HG03159 (cell line): ENCODE measurements at regions not wholly inside any gene's neighbourhood (a gene's known extent, or its start where the extent isn't known, plus 50 kb on each side); places are given as distances from the start of the nearest gene placed in this dataset.

Experiments used
- ATAC-seq: cut with Tn5 transposase; IDR thresholded peaks from one replicate; pipeline ENCODE4 v1.9.1; 2021; ENCODE audit warnings: mild to moderate bottlenecking, moderate library complexity; ENCODE audit not compliant: unreplicated experiment

DNA sequence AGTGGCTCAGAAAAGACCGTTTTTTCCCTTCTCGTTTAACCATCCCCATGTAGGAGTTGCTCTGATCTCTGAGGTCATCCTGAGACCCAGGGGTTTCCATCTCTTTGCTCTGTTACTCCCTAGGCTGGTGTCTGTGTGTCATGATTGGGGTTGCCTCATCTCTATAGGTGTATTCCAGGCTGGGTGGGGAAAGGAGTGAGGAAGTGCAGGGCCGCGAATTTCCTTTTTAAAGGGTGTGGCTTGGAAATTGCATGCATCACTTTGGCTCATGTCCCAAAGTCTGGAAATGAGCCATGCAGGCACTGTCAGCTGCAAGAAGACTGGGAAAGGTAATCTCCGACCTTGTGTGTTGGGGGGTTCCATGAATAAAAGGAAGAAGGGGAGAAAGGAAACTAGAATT lies 201.9 kb downstream of the AACS start:
- no peak for ATAC-seq

DNA sequence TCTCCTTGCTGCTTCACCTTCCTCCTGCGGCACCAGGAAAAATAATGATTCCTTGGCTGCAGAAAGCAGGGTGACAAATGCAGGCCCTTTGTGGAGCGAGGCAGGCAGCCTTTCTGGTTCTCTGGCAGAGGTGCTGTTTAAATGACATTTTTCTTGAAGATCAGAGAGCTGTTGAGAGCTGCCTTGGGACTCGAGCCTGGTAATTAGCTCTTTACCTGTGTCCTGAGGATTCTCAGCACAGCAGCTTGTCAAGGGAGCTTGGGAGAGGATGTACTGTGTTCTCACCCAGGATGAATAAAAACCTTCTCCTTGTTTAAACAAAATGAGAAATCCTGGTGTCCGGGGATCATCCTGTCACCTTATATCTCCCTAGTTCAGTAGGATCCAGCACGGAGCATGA lies 204.0 kb downstream of the AACS start:
- ATAC-seq = no peak

DNA sequence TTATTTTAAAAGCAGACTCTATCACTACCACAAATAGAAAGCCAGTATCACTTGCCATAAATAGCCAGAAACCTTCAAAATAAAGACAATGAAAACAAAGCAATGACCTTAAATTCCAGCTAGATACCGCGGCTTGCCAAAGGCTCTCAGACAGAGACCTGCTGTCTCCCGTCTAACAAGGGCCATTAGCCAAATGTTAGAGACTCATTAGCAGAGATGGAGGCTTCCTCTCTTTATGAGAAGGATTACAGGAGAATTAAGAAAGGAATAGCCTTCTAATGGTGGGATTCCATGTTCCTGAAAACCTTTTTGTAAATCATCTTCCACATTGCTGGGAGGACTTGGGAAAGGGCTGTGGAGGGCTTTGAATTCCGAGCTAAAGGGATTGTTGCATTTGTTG lies 206.7 kb downstream of the AACS start:
- ATAC-seq = no peak

DNA sequence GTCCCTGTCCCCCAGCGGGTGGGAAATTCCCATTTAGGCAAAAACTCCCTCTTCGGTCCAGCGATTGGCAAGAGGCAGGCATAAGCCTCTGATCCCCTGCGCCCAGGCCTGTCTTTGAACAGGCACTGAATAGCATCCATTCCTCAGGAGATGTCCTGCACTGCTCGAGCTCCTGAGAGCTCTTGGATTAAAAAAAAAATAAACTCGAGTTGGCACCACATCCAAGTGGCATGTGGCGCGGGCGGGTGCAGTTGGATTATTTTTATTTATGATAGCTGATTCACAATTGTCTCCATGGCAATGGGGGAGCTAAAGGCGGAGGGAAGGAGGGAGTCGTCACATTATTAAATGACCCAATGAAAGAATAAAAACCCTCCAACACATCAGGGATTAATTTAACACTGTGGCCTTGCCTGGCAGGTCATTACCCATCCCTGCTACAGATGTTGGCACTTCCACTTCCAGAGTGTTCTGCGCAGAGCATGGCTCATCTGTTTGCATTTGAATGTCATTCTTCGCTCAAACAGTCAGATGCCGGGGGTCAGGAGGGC lies 207.2 kb downstream of the AACS start:
- ATAC-seq = no peak

DNA sequence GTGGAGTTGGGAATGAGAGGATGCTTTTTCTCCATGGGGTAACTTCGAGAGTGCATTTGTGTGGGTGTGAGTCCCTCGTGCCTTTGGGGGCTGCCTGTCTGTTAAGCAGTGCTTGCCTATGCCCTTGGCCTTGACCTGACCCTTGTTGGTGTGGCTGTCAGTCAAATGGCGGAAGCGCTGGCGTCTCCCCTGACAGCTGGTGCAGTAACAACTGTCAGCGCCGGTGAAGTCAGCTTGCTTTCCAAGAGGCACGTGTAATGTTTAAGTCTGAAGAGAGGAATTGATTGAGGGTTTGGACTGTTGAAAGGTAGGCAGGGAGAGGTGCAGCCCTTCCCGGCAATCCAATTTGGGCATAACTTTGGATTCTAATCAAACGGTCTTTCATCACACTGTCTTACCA lies 211.3 kb downstream of the AACS start:
- ATAC-seq = no peak

DNA sequence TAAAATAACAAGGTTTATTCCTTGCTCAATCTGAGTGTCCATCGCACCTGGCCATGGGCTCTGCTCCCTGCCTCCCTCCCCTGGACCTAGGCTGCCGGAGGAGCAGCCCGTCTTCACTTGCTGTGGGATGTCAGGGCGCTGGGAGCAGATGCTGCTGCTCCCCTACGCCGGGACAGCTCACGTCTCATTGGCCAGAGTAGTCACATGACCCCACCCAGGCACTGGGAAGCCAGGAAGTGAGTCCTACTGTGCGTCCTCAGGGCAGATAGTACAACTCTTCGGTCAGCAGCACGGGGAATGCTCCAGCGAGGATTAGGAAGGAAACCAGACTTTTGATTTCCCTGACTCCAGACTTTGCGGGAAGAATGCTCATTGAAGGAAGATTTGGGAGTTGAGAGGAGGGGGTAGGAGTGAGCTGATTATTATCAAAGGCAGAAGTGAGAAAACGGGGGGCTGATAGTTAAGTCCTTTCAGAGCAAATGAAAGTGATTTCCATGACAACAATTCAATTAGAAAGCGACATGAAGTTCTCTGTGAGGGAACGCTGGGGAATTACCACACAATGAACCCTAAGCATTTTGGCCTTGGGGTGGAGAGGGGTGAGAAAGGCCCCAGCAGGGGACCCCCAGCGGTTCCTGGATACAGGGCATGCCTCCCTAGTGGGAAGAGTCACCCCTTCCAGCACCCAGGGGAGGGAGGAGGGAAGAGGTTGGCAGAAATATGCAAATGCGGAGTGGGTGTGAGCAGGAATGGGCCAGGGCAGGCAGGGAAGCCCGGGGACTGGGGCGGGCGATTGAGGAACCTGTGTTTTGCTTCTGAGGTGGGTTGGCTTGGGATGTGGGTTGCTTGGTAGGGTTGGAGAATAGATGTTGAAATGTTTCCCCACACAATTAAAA lies 215.5 kb downstream of the AACS start:
- no peak for ATAC-seq

DNA sequence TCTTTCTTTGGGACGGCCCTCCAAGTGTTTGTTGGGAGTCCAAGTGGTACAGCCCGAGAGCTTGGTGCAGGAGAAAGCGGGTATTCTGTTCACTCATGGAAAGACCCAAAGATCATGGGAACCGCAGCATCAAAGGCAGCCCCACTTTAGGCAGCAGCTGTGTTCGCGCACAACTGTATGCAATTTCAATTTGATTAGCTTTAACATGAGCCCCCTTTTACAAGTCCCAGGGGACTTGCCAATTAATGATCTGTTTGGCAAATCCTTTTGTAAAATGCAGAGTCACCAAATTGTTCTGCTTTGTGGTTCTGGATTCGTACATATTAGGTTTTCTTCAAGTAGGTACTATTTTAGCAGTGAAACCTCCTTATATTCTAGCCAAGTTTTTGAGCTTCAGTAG lies 217.7 kb downstream of the AACS start:
- no peak for ATAC-seq

DNA sequence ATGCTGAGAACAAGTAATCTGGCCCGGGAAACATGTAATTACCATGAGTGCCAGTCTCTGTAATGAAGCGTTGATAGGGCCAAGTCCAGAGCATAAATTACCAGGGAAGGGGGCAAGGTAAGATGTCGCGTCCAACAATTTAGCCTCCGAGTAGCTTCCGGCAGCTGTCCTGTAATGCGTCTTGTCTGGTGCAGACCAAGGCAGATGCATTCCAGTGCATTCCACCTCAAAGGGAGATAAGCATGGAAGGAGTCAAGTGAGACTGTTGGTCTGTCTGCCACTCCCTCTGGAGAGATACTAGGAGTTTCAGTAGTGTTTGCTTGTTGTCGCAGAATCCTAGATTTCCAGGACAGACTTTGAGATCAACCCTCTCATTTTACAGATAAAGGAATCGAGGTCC lies 218.3 kb downstream of the AACS start:
- no peak for ATAC-seq

DNA sequence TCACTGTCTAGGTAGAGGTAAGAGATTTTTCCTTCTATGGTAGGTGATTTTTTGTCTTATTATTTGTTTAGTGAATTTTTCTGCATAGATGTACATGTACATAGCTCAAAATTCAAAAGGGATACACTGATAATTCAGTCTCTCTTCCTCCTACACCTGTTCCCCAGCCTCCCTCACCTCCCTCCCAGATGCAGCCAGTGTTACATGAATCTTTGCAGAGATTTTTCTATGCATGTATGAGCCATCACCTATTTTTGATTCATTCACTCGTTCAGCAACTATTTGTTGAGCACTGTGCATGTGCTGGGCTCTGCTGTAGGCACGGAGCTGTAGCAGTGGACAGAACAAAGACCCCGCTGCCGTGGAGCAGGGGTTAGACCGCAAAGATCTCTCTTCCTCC lies 218.9 kb downstream of the AACS start:
- no peak for ATAC-seq

DNA sequence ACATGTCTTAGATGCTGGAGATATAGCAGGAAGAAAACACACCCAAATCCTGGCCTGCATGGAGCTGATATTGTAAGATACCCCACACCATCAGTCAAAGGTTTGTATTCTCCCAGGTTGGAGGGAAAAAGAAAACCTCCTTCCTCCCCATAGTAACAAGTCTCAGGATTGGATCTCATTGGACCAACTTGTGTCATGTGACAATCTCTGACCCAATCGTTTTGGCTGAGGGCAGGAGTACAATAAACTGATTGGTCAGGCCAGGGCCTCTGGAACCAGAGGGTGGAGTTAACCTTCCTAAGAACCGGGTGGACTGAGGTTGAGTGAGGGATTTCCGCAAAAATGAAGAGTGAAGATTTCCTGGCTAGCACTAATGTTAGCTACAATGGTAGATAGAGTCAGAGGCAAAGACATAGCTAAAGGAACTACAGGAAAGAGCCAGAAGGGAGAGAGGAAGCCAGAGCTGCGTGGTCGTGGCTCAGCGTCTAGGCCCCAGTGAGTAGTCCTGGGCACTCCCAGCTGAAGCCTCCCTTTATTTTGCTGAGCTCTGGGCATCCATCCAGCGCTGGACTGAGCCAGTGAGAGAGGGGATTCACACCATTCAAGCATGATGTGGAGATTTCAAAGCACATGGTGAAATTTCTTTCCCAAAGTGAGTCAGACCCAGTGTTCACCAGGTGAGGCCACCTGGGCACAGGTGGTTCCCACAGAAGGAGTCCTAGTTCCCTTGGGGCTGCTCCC lies 219.9 kb downstream of the AACS start:
- ATAC-seq = no peak

DNA sequence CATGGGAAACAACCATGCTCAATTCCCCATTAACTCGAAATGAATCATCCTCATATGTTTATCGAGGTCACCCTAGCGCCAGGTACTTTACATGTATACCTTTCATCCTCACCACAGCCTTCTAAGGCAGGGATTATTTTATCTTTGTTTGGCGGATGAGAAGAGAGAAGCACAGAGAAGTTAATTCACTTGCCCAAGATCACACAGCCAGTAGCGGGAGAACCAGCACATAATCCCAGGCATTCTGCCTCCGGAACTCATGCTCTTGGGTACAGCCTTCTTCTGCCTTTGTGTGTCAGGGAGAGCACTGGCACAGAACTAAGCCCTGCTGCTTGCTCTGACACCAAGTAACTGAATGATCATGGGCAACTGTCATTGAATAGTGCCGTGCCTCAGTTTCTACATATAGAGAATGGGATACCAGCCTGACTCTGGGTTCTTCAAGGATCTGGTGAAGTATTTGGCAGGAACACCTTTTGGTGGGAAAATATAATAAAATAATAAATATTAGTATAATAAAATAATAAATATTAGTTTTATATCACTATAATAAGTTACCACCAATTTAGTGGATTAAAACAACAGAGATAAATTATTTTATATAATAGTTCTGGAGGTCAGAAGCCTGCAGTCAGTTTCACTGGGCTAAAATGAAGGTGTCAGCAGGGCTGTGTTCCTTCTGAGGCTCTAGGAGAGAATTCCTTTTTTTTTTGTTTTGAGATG lies 220.9 kb downstream of the AACS start:
- ATAC-seq = no peak

DNA sequence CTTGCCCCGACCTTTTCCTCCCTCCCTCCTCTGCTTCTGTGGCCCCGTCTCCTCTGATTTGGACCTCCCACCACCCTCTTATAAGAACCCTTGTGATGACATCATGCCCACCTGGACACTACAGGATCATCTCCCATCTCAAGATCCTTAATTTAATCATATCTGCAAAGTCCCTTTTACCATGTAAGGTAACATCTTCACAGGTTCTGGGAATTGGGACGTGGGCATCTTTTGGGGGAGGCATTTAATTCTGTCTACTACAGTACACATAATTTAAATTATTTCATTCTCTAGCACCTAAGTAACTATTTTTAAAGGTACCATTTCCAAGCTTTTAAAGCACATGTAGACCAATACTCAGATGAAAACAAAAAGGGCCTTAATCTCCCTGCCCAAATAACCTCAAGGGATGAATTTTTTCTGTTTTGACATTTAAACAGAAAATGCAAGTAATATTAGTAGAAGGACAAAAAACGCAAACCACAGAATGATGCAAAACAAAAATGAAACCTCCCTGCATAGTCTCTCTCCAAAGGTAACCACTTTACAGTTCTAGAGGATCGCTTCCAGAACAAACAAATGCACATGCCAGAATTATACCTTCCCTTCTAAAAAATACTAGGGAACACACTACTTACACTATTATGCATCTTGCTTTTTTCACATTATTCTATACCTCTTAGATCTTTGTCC lies 222.1 kb downstream of the AACS start:
- ATAC-seq = peak; percentile 69

DNA sequence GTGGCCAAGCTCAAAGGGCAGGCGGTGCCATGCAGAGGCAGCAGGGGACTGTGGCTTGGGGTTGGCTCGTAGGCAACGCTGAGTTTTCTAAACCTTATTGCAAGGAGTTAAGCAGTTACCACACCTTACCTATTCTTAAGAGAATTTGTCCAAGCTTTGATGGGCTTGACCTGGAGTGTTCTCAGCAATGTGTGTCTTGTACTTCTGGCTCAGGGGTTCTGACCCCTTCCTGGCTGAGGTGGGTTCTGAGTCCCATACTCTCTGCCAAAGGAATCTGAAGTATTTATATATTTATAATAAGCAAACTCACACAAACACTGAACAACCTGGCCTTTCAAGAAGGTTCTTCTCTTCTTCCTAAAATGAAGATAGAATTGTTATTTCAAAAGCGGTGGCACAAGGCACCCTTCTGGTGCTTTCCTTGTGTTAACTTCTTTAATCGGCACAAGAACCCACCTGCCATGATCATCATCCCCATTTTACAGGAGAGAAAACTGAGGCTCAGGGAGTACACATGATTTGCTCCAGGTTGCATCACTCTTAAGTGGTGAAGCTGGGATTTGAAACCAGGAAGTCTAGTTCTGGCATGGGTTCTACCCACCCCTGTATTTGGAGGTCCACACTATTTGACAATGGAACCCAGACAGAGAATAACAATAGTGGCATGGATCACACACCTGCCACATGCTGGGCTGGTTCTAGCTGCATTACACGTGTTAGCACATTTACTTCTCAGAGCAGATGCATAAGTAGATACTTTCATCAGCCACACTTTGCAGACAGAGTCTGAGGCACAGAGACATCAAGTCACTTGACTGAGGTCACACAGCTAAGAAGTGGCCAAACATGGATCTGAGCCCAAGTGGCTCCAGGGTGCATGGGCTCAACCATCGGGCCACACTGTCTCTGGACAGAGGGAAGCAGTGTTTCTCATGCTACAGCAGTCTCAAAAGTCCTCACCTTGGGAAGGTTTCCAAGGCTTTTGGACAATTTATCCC lies 224.0 kb downstream of the AACS start:
- no peak for ATAC-seq

DNA sequence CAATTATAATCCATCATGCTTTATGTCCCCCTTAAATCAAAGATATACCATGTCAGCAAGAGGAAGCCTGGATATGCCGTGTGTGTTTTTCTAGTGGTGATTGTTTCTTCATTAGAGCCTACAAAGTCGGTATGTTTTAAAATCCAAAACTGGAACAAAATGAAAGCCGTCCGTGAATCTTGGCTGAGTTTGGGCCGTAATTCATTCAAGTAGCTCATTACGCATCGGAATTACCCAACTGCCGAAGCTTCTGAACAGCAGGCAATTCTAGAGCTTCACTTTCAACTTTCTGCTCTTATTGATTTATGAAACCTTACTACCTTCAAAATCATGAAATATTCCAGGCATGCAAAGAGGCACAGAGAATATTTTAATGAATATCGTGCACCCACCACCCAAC lies 224.7 kb downstream of the AACS start:
- ATAC-seq = no peak

DNA sequence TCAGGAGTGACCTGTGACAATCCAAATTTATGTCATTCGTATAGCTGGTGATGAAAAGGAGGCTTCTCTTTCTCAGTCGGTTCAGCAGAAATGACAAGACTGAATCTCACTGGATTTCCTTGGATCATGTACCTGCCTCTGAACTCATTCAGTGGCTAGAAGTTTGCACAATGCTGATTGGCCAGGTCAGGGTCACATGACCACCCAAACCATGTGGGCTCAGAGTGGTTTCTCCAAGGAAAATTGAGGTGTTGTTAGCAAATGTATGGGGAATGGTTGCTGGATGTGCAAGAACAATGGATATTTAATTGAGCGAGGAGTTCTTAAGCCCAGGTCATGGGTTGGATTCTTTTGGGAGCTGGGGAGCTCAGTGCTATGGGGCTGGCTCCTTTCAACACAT lies 227.5 kb downstream of the AACS start:
- no peak for ATAC-seq

DNA sequence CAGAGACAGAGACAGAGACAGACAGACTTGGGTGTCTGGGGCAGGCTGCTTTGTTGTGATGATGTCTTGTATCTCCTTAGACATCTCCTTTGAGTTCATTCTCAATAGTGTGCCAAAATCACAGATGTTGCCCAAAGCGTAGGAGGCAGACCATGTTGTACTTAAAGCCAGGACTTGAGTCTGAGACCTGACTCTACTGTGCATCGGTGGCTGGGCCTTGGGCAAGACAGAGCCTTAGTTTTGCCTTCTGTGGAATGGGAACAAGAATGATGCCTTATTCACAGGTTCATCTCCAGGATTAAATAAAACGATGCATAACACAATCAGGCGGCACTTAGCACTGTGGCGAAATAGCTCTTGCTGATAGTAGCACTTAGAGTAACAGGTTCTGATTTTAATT lies 230.3 kb downstream of the AACS start:
- ATAC-seq = no peak

DNA sequence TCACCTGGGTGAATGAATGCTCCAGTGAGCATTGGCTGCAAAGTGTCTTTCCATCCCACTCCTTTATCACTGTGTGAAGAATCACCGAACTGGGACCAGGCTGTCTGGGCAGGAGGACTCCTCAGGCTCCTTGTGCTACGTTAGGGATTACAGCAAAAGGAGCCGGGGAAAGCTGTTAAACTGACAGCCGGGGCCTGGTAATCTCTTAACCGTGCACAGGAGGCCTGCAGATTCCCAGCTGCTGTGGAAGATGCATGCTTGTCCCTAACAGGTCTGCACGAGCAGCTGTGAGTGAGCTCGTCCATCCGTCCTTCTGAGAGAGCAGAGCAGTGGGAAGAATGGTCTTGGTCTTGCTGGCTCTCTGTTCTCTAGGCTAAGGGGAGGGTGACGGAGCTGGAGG lies 231.5 kb downstream of the AACS start:
- no peak for ATAC-seq

DNA sequence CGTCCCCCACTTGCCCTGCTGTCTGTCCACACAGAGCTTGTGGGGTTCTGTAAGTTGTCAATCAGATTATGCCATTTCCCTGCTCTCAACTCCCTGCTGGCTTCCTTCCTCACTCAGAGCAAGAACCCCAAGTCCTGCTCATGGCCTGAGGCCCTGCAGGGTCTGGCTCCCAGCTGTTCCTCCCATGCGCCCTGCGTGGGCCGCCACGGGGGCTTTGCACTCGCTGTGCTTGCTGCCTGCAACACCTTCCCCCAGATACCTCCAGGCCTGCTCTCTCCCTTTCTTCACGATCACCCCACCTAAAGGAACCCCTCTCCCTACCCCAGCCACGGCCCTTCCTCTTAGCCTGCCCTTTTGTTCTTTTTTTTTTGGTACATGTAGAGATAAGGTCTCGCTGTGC lies 234.6 kb downstream of the AACS start:
- no peak for ATAC-seq

DNA sequence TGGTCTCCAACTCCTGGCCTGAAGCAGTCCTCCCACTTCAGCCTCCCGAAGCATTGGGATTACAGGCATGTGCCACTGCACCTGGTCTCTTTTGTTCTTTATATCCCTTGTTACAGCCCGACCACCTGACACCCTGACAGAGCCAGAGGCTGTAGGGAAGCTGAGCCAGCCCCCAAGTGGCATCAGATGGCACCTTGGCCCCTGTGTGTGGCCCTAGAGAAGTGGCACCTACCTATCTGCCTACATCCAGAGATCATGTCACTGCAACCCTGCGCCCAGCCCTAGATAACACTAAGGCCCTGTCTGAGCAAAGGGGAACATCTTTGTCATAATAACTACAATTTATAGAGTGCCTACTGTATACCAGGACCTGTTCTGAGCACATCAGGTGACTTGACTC lies 235.0 kb downstream of the AACS start:
- ATAC-seq = no peak

DNA sequence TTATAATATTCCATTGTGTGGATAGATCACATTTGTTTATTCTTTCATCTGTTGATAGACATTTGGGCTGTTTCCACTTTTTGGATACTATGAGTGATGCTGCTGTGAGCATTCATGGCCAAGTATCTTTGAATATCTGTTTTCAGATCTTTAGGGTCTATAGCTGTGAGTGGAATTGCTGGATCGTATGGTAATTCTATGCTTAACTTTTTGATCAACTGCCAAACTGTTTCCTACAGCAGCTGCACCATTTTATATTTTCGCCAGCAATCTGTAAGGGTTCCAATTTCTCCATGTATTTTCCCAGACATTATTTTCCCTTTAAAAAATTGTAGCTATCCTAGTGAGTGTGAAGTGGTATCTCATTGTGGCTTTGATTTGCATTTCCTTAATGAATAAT lies 238.1 kb downstream of the AACS start:
- no peak for ATAC-seq
